SK-N-SH treated with all-trans-retinoic acid at 6 μM for 48 hours (cell line): ENCODE measurements at regions not wholly inside any gene's neighbourhood (a gene's known extent, or its start where the extent isn't known, plus 50 kb on each side); places are given as distances from the start of the nearest gene placed in this dataset.

ENCODE experiments used
- ATAC-seq: fragments of 200-7000 bp; cut with Tn5 transposase; 3 replicates; pipeline ENCODE4 v1.9.1; 2020; ENCODE audit warnings: mild to moderate bottlenecking, moderate library complexity
- ARNTL ChIP-seq: fragments of 450-650 bp; formaldehyde crosslinking; IDR thresholded peaks from 2 replicates; pipeline ENCODE4 v1.5.0; 2020; ENCODE audit warnings: low read depth, mild to moderate bottlenecking, moderate library complexity, borderline replicate concordance
- BACH2 ChIP-seq: fragments of 250-450 bp; sonication (Bioruptor Pico); IDR thresholded peaks from 2 replicates; pipeline ENCODE4 v1.9.0; 2021; ENCODE audit warnings: mild to moderate bottlenecking, borderline replicate concordance
- CREB5 ChIP-seq: fragments of 250-450 bp; sonication (Bioruptor Pico); IDR thresholded peaks from 2 replicates; pipeline ENCODE4 v1.5.1; 2020; ENCODE audit warnings: low read depth, mild to moderate bottlenecking, moderate library complexity
- CSDC2 ChIP-seq: fragments of 250-450 bp; sonication (Bioruptor Pico); IDR thresholded peaks from 2 replicates; pipeline ENCODE4 v1.5.0; 2020; ENCODE audit warnings: mild to moderate bottlenecking, moderate library complexity
- ESRRG ChIP-seq: fragments of 250-450 bp; sonication (Bioruptor Pico); IDR thresholded peaks from 2 replicates; pipeline ENCODE4 v1.6.1; 2021; ENCODE audit warnings: mild to moderate bottlenecking
- GLIS3 ChIP-seq: fragments of 250-450 bp; sonication (Bioruptor Pico); IDR thresholded peaks from 2 replicates; pipeline ENCODE4 v1.5.0; 2020; ENCODE audit warnings: mild to moderate bottlenecking, moderate library complexity
- OSR1 ChIP-seq: fragments of 250-450 bp; sonication (Bioruptor Pico); IDR thresholded peaks from 2 replicates; pipeline ENCODE4 v1.8.0; 2022; ENCODE audit warnings: moderate library complexity, mild to moderate bottlenecking, inconsistent platforms
- POU6F1 ChIP-seq: fragments of 250-450 bp; sonication (Bioruptor Pico); IDR thresholded peaks from 2 replicates; pipeline ENCODE4 v1.8.0; 2021; ENCODE audit warnings: low read depth, mild to moderate bottlenecking, moderate library complexity, borderline replicate concordance
- PPARA ChIP-seq: fragments of 250-450 bp; sonication (Bioruptor Pico); IDR thresholded peaks from 2 replicates; pipeline ENCODE4 v1.5.0; 2020; ENCODE audit warnings: mild to moderate bottlenecking, borderline replicate concordance
- RARB ChIP-seq: fragments of 250-450 bp; sonication (Bioruptor Pico); IDR thresholded peaks from 2 replicates; pipeline ENCODE4 v1.8.0; 2021; ENCODE audit warnings: mild to moderate bottlenecking, moderate library complexity
- SNAI2 ChIP-seq: fragments of 250-450 bp; sonication (Bioruptor Pico); IDR thresholded peaks from 2 replicates; pipeline ENCODE4 v1.5.0; 2020; ENCODE audit warnings: mild to moderate bottlenecking, moderate library complexity
- TCF4 ChIP-seq: fragments of 250-450 bp; sonication (Bioruptor Pico); IDR thresholded peaks from 2 replicates; pipeline ENCODE4 v1.8.0; 2021; ENCODE audit warnings: mild to moderate bottlenecking, moderate library complexity, borderline replicate concordance
- TOX ChIP-seq: fragments of 250-450 bp; sonication (Bioruptor Pico); IDR thresholded peaks from 2 replicates; pipeline ENCODE4 v1.8.0; 2021; ENCODE audit warnings: mild to moderate bottlenecking, moderate library complexity, borderline replicate concordance
- TSHZ2 ChIP-seq: fragments of 250-450 bp; sonication (Bioruptor Pico); IDR thresholded peaks from 2 replicates; pipeline ENCODE4 v1.5.0; 2020; ENCODE audit warnings: mild to moderate bottlenecking, moderate library complexity
- ZC3H10 ChIP-seq: fragments of 250-450 bp; sonication (Bioruptor Pico); IDR thresholded peaks from 2 replicates; pipeline ENCODE4 v1.5.1; 2021; ENCODE audit warnings: mild to moderate bottlenecking, moderate library complexity
- ZFP3 ChIP-seq: fragments of 250-450 bp; sonication (Bioruptor Pico); IDR thresholded peaks from 2 replicates; pipeline ENCODE4 v1.5.0; 2020; ENCODE audit warnings: mild to moderate bottlenecking, moderate library complexity
- ZFP30 ChIP-seq: fragments of 450-650 bp; formaldehyde crosslinking; IDR thresholded peaks from 2 replicates; pipeline ENCODE4 v1.5.0; 2022; ENCODE audit warnings: mild to moderate bottlenecking, moderate library complexity
- ZNF565 ChIP-seq: fragments of 450-650 bp; formaldehyde crosslinking; conservative IDR thresholded peaks from 2 replicates; pipeline ENCODE4 v1.5.0; 2020; ENCODE audit warnings: low read depth, mild to moderate bottlenecking, moderate library complexity
- ZNF70 ChIP-seq: fragments of 450-650 bp; formaldehyde crosslinking; IDR thresholded peaks from 2 replicates; pipeline ENCODE4 v1.5.0; 2020; ENCODE audit warnings: mild to moderate bottlenecking, moderate library complexity
- ZNF8 ChIP-seq: fragments of 450-650 bp; formaldehyde crosslinking; IDR thresholded peaks from 2 replicates; pipeline ENCODE4 v1.5.0; 2020; ENCODE audit warnings: mild to moderate bottlenecking, moderate library complexity
- TF ChIP-seq, protein P1 (sequence below): fragments of 250-450 bp; sonication (Bioruptor Pico); IDR thresholded peaks from 2 replicates; pipeline ENCODE4 v1.5.1; 2021; ENCODE audit warnings: mild to moderate bottlenecking, moderate library complexity
- TF ChIP-seq, protein P2 (sequence below): fragments of 250-450 bp; sonication (Bioruptor Pico); IDR thresholded peaks from 2 replicates; pipeline ENCODE4 v1.8.0; 2020; ENCODE audit warnings: mild to moderate bottlenecking, moderate library complexity, borderline replicate concordance

DNA sequence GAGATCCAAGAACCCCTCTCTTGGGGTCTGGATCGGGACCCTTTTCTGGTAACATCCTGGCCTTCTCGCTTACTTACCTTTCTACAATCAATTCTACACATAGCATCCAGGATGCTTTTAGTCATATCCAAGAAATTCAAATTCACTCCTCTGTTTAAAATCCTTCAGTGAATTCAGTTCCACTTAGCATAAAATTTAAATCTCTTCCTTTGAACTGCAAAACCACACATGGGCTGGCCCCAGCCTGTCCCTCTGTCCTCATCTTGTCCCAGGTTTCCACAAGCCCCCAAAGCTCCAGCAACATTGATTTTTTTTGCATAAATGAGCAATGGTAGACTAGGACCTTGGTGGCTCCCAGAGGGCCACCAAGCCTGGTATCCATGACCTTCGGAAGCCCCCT is 96.4 kb upstream of the C16orf82 start (continued):
- TF ChIP-seq TOX (no peak), TCF4 (CRISPR knock-in tag) (no peak)

GRCh38 chr16:26976873-26977272 is 89.9 kb upstream of the C16orf82 start:
- no peak for TF ChIP-seq ZNF565
- TF ChIP-seq RARB (CRISPR knock-in tag) = no peak
- TF ChIP-seq POU6F1 = no peak
- no peak for TF ChIP-seq ZFP3 (CRISPR knock-in tag)
- no peak for TF ChIP-seq ZNF8 (CRISPR knock-in tag)
- no peak for TF ChIP-seq ZFP30 (CRISPR knock-in tag)
- TF ChIP-seq, protein P1, sequence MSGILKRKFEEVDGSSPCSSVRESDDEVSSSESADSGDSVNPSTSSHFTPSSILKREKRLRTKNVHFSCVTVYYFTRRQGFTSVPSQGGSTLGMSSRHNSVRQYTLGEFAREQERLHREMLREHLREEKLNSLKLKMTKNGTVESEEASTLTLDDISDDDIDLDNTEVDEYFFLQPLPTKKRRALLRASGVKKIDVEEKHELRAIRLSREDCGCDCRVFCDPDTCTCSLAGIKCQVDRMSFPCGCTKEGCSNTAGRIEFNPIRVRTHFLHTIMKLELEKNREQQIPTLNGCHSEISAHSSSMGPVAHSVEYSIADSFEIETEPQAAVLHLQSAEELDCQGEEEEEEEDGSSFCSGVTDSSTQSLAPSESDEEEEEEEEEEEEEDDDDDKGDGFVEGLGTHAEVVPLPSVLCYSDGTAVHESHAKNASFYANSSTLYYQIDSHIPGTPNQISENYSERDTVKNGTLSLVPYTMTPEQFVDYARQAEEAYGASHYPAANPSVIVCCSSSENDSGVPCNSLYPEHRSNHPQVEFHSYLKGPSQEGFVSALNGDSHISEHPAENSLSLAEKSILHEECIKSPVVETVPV (CRISPR knock-in tag) = no peak
- TF ChIP-seq SNAI2 (CRISPR knock-in tag) = no peak
- no peak for TF ChIP-seq GLIS3 (CRISPR knock-in tag)
- TF ChIP-seq PPARA (CRISPR knock-in tag) = no peak
- no peak for TF ChIP-seq ZC3H10 (CRISPR knock-in tag)
- no peak for TF ChIP-seq ESRRG (CRISPR knock-in tag)
- TF ChIP-seq ARNTL (CRISPR knock-in tag) = no peak
- TF ChIP-seq, all 23 proteins: peak for 0

GRCh38 chr16:26981266-26981938 is 85.3 kb upstream of the C16orf82 start:
- TF ChIP-seq POU6F1 (no peak), TCF4 (CRISPR knock-in tag) (no peak), ARNTL (CRISPR knock-in tag) (no peak), SNAI2 (CRISPR knock-in tag) (no peak), OSR1 (CRISPR knock-in tag) (no peak), ZNF565 (no peak), GLIS3 (CRISPR knock-in tag) (no peak), RARB (CRISPR knock-in tag) (no peak), ZFP30 (CRISPR knock-in tag) (no peak), CREB5 (CRISPR knock-in tag) (no peak), CSDC2 (CRISPR knock-in tag) (no peak), ZFP3 (CRISPR knock-in tag) (no peak), BACH2 (no peak), ZC3H10 (CRISPR knock-in tag) (no peak), ZNF8 (CRISPR knock-in tag) (no peak), TOX (no peak), TSHZ2 (CRISPR knock-in tag) (no peak), ZNF70 (CRISPR knock-in tag) (no peak)
- TF ChIP-seq, protein P2, sequence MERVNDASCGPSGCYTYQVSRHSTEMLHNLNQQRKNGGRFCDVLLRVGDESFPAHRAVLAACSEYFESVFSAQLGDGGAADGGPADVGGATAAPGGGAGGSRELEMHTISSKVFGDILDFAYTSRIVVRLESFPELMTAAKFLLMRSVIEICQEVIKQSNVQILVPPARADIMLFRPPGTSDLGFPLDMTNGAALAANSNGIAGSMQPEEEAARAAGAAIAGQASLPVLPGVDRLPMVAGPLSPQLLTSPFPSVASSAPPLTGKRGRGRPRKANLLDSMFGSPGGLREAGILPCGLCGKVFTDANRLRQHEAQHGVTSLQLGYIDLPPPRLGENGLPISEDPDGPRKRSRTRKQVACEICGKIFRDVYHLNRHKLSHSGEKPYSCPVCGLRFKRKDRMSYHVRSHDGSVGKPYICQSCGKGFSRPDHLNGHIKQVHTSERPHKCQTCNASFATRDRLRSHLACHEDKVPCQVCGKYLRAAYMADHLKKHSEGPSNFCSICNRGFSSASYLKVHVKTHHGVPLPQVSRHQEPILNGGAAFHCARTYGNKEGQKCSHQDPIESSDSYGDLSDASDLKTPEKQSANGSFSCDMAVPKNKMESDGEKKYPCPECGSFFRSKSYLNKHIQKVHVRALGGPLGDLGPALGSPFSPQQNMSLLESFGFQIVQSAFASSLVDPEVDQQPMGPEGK = no peak
- TF ChIP-seq, protein P1 (CRISPR knock-in tag) = no peak
- TF ChIP-seq, all 23 proteins: peak for 0
- ATAC-seq = no peak

More at GRCh38 chr16:26976873-26977272, 89.9 kb upstream of the C16orf82 start:
- no peak for ATAC-seq
